ENCODE measurements at regions not wholly inside any gene's neighbourhood (a gene's known extent, or its start where the extent isn't known, plus 50 kb on each side); places are given as distances from the start of the nearest gene placed in this dataset.

DNA sequence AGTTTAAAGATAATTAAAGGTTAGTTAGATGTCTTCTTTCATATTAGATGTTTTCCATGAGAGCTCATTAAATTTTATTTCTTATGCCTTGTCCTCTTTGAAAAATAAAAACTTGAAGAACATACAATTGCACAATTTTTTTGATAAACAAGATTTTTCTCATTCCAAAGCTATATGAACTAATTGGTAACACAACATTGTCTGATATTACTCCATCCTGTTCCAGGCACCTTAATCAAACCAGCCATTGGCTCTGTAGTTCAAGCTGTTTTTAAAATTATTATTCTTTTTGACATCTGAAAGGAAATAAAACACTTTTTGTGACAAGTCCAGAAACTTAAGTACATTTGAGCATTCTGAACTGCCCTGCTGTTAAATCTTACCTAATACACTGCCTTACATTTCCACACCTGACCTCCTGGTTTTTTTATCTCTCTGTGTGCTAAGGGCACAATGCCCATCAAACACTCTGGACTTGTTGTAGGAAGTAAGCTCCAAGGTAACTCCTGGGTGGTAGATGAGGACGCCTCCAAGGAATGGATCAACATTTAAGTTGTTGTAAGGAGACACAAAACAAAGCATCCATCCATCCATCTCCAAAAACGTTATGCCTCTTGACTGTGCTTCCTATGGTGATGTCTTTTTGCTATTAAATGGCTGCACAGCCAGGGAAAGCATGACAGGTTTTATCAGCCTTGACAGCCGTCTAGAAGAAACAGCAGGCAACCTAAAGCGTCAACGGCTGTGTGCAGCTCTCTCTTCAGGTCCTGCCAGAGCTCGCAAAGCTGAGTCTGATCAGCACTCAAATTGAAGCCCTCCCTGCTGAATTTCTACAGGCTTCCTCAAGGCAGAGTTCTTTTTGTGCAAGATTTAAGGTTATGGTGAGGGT lies 449.9 kb upstream of the FLRT2 start:
- DNase-seq (ENCODE audit: insufficient read length, low spot score) (no peak), FAIRE-seq (no peak)
- TF ChIP-seq, protein P1, sequence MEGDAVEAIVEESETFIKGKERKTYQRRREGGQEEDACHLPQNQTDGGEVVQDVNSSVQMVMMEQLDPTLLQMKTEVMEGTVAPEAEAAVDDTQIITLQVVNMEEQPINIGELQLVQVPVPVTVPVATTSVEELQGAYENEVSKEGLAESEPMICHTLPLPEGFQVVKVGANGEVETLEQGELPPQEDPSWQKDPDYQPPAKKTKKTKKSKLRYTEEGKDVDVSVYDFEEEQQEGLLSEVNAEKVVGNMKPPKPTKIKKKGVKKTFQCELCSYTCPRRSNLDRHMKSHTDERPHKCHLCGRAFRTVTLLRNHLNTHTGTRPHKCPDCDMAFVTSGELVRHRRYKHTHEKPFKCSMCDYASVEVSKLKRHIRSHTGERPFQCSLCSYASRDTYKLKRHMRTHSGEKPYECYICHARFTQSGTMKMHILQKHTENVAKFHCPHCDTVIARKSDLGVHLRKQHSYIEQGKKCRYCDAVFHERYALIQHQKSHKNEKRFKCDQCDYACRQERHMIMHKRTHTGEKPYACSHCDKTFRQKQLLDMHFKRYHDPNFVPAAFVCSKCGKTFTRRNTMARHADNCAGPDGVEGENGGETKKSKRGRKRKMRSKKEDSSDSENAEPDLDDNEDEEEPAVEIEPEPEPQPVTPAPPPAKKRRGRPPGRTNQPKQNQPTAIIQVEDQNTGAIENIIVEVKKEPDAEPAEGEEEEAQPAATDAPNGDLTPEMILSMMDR (IDR thresholded peaks at IDR 0.05; ENCODE audit: insufficient read depth, missing control alignments): no peak

DNA sequence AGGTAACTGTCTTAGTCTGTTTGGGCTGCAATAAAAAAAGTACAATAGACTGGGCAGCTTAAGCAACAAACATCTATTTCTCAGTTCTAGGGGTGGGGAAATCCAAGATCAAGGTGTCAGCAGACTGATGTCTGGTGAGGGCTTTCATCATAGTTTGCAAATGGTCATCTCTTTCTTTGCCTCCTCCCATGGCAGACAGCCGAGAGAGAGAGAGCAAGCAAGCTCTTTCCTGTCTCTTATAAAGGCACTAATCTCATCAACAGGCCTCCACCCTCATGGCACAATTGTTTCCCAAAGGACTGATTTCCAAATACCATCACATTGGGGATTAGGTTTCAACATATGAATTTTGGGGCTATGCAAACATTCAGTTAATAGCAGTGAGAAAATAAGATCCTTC lies 445.6 kb upstream of the FLRT2 start:
- TF ChIP-seq, protein P1 (IDR thresholded peaks at IDR 0.05; ENCODE audit: insufficient read depth, missing control alignments): no peak
- DNase-seq (ENCODE audit: insufficient read length, low spot score) (no peak), FAIRE-seq (no peak)

DNA sequence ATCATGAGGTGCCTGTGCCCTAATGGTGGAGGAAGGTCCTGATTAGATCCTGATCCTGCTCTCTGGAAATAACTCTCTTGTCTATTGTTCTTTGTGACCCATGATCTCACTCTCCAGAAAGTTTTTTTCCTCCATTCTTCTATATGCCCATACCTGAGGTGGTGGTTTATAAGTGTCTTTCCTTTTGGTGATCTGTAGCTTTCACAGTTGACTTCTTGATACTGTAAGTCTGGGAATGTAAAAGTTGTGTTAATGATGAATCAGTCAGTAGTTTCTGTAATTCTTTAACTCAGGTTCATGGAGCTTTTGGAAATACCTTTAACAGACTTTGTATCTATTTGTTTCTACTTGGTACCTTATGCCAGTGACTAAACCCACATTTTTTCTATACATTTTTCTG lies 444.0 kb upstream of the FLRT2 start:
- FAIRE-seq (no peak), DNase-seq (ENCODE audit: insufficient read length, low spot score) (no peak)
- TF ChIP-seq, protein P1 (IDR thresholded peaks at IDR 0.05; ENCODE audit: insufficient read depth, missing control alignments): no peak

DNA sequence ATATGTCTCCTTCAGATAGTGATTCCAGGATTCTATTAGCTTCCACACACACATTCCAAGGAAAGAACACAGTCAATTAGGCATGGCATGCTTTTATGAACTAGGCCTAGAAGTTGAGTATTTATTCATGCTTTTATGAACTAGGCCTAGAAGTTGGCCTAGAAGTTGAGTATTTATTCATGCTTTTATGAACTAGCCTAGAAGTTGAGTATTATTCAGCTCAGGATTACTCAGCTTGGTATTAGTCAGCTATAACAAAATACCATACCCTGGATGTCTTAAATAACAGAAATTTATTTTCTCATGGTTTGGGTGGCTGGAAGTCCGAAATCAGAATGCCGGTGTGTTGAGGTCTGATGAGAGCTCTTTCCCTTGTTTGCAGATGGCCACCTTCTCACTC lies 442.7 kb upstream of the FLRT2 start:
- FAIRE-seq: no peak
- no peak for DNase-seq (ENCODE audit: insufficient read length, low spot score)
- TF ChIP-seq, protein P1 (IDR thresholded peaks at IDR 0.05; ENCODE audit: insufficient read depth, missing control alignments): no peak

DNA sequence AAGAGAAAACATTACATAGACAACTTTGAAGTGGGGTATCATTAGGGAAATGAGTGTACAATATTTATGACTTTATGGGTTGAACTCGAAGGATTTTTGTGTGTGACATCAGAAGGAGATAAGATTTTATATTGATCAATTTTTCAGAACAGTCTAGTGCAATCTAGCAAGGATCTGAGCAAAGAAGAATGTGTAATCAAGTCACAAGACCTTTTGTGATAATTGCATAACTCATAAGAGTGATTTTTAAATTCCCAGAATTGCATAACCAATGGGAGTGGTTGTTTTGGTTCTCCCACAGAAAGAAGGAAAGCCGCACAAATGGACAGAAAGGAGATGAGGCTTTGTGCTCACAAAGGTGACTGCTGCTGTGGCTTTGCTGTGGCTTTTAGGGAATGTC lies 441.8 kb upstream of the FLRT2 start:
- DNase-seq (ENCODE audit: insufficient read length, low spot score) (no peak), FAIRE-seq (no peak)
- TF ChIP-seq, protein P1 (IDR thresholded peaks at IDR 0.05; ENCODE audit: insufficient read depth, missing control alignments): no peak

DNA sequence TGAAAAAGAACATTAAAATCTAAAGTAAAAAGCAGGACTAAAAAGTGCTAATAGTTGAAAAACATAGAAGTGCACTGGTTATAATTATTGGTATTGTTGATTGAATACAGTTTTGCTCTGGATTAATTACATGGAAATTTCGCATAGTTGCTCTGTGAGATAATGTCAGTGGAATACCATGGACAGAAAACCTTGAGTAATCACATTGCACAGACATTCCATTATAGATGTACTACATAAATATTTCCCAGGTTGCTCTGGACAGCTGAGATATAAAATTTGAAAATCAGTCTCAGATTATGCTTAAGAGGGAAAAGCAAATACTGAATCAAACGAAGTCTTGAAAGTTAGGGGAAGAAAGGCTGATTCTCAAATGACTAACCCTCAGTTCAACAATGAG lies 439.3 kb upstream of the FLRT2 start:
- TF ChIP-seq, protein P1 (IDR thresholded peaks at IDR 0.05; ENCODE audit: insufficient read depth, missing control alignments): no peak
- DNase-seq (ENCODE audit: insufficient read length, low spot score): no peak
- FAIRE-seq: no peak

DNA sequence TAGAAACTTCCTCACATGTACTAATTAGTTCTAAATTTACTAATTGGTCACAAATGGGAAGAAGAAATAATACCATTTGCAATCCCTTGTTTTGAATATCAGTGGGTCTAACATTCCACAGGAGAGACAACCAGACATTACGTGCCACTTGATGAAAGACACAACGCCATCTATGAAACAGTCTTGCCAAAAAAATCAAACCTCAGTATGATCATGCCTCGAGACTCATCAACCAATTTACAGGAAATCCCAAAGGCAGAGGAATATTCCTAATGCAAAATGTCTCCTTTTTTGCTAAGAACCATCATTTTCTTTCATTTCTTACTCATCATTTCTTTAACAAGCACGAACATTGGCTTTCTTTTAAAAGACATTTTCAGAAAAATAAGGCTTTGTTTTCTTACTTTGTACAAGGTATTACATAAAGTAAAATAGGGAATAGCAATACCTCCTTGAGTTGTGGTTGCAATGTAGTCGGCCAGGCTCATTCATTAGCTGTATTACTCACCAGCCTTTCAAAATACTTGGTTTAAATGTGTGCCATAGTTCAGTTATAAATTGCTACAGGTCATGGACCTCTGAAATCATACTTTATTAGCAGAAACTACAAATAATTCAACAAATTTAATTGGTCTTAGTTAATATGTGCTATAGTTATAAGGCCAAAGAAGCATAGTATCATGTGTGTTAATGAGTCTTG lies 436.2 kb upstream of the FLRT2 start:
- DNase-seq (ENCODE audit: insufficient read length, low spot score) (no peak), FAIRE-seq (peak; percentile 55)
- TF ChIP-seq, protein P1 (IDR thresholded peaks at IDR 0.05; ENCODE audit: insufficient read depth, missing control alignments): no peak
